ENCODE measurements at regions not wholly inside any gene's neighbourhood (a gene's known extent, or its start where the extent isn't known, plus 50 kb on each side); places are given as distances from the start of the nearest gene placed in this dataset.

DNA sequence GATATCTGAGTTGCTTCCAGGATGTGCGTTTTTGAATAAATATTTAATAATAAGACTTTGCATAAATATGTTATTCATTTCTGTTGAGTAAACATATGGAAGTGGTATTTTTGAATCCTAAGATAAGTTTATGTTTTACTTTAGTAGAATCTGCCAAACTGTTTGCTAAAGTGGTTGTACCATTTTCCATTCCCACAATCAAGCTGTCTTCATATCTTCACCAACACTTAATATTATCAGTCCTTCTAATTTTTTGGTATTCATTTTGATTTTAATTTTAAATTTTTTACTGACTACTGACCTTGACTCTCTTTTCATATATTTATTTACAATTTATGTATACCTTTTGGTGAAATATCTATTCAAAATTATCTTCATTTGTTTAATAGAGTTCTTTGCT, 293.9 kb upstream of the PTCHD4 start:
- no peaks in the 10 kb centered on the region for H3K4me1 ChIP-seq (ENCODE audit: low read depth)
- TF ChIP-seq, protein P1, sequence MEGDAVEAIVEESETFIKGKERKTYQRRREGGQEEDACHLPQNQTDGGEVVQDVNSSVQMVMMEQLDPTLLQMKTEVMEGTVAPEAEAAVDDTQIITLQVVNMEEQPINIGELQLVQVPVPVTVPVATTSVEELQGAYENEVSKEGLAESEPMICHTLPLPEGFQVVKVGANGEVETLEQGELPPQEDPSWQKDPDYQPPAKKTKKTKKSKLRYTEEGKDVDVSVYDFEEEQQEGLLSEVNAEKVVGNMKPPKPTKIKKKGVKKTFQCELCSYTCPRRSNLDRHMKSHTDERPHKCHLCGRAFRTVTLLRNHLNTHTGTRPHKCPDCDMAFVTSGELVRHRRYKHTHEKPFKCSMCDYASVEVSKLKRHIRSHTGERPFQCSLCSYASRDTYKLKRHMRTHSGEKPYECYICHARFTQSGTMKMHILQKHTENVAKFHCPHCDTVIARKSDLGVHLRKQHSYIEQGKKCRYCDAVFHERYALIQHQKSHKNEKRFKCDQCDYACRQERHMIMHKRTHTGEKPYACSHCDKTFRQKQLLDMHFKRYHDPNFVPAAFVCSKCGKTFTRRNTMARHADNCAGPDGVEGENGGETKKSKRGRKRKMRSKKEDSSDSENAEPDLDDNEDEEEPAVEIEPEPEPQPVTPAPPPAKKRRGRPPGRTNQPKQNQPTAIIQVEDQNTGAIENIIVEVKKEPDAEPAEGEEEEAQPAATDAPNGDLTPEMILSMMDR (IDR thresholded peaks at IDR 0.05) = no peak
- DNase-seq = no peak
- intact Hi-C loops (cut with DNase I, micrococcal nuclease) = no loop called here
- no peaks in the 10 kb centered on the region for H3K36me3 ChIP-seq (ENCODE audit: low read depth)
- no peaks in the 10 kb centered on the region for H3K9me3 ChIP-seq
- no peak overlapping the region for H3K4me3 ChIP-seq
- no peak for ATAC-seq

DNA sequence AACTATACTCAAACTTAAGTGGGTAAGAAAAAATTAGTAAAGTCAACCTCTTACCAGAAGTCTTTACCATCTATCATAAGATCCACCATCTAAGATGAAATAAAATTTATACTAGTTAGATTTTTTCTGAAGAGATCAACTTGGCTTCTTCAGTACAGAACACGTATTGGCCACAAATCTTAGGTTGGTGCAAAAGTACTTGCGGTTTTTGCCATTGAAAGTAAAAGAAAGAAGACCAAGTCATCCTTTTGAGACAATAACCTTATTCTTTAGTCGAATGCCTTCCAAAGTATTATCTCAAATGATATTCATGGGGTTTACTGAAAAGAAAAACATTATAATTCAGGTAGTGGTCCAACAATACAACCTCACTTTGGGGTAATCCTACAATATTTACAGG, 292.6 kb upstream of the PTCHD4 start:
- DNase-seq (no peak), ATAC-seq (no peak)
- Histone ChIP-seq H3K4me1 (ENCODE audit: low read depth) (no peaks in the 10 kb centered on the region), H3K36me3 (ENCODE audit: low read depth) (no peaks in the 10 kb centered on the region), H3K4me3 (no peak overlapping the region), H3K9me3 (no peaks in the 10 kb centered on the region)
- intact Hi-C loops (cut with DNase I, micrococcal nuclease) = no loop called here
- TF ChIP-seq, protein P1 (IDR thresholded peaks at IDR 0.05) = no peak

DNA sequence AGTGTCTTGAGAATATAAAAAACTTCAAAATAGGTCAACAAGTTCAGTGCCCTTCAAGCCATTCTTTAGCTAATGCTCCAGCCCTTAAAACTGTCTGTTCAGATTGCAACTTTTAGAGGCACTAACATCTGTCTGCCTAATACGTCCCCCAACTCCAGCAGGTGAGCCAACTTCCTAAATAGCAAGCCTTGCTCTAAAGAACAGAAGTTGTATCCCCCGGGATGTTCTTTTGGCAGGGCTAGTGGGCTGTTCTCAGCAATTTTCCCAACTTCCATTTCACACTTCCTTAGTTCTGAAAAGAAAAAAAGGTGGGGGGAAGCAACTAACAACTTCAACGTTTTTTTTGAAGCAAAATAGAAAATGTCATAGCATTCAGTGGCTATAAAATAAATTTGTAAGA, 290.0 kb upstream of the PTCHD4 start:
- no peak for ATAC-seq
- DNase-seq = no peak
- no peaks in the 10 kb centered on the region for H3K9me3 ChIP-seq
- TF ChIP-seq, protein P1 (IDR thresholded peaks at IDR 0.05) = no peak
- no peaks in the 10 kb centered on the region for H3K4me1 ChIP-seq (ENCODE audit: low read depth)
- no peaks in the 10 kb centered on the region for H3K36me3 ChIP-seq (ENCODE audit: low read depth)
- H3K4me3 ChIP-seq = no peak overlapping the region
- intact Hi-C loops (cut with DNase I, micrococcal nuclease) = no loop called here

DNA sequence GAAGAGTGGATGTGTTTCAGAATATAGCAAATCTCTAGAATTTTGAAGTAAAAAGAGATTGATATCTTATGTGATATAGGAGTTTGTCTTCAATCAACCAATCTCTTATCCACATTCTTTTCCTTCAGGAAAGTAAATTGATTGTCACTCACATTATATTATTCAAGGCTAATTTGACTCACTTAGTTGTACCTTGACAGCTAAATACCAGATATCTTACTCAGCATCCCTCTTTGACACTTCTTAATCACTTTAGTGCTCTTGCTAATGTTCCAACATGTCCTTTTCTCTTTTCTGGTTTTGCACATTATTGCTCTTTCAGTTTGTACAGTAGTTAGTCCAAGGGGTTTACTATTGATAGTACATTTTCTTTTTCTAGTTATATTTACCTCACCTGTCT, 286.9 kb upstream of the PTCHD4 start:
- ATAC-seq = no peak
- TF ChIP-seq, protein P1 (IDR thresholded peaks at IDR 0.05) = no peak
- Histone ChIP-seq H3K4me1 (ENCODE audit: low read depth) (no peaks in the 10 kb centered on the region), H3K36me3 (ENCODE audit: low read depth) (no peaks in the 10 kb centered on the region), H3K9me3 (no peaks in the 10 kb centered on the region), H3K4me3 (no peak overlapping the region)
- no peak for DNase-seq
- intact Hi-C loops (cut with DNase I, micrococcal nuclease) = no loop called here

DNA sequence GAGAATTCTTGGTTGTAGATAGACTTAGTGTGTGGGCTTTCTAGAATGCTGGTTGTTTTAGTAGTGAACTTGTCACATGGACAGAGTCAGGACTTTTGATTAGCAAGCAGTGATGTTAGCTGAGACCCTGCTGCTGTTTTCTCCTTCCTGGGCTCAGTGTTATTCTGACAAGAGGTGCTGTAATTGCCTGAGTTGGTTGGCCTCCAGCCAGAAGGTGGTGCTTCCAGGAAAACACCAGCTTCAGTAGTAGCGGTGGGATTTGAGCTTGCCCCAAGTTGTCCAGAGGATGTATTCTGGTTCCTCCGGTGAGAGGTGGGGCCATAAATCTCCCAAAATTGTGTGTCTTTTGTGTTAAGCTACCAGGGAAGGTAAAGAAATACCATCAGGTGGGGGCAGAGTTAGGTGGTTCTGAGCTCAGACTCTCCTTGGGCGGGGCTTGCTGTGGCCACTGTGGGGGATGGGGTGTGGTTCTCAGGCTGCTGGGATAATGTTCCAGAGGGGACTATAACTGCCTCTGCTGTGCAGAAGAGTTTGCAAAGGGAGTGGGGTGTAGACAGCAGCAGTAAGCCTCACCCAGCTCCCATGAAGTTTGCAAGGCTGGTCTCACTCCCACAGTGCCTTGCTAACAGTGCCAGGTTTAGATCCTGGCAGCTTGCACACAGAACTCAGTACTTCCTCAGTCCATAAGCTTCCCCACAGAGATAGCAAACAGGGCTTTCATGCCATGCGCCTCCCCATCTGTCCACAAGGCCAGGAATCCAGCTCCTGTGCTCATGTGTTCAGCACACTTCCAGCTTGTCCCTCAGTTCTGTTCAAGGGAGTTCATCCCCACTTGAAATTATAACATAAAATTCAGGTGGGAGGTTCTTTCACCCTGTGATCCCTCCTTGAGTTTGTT, 278.4 kb upstream of the PTCHD4 start:
- Histone ChIP-seq H3K36me3 (ENCODE audit: low read depth) (no peaks in the 10 kb centered on the region), H3K4me1 (ENCODE audit: low read depth) (no peaks in the 10 kb centered on the region), H3K4me3 (no peak overlapping the region), H3K9me3 (no peaks in the 10 kb centered on the region)
- peak in 2 of 3 donors; percentile 64 to 77 for DNase-seq
- peak; percentile 87 for ATAC-seq
- intact Hi-C loops (cut with DNase I, micrococcal nuclease) = no loop called here
- TF ChIP-seq, protein P1 (IDR thresholded peaks at IDR 0.05) = no peak

Measured in mucosa of descending colon (tissue), 3 donors.